ENCODE measurements at regions not wholly inside any gene's neighbourhood (a gene's known extent, or its start where the extent isn't known, plus 50 kb on each side); places are given as distances from the start of the nearest gene placed in this dataset.

- no peak for DNase-seq (ENCODE audit: low read depth)
Observed at GRCh38 chr7:36010656-36011587, 142.1 kb upstream of the EEPD1 start.

GRCh38 chr7:36011588-36011965 is 141.5 kb upstream of the EEPD1 start:
- DNase-seq (ENCODE audit: low read depth) = no peak

- no peak for DNase-seq (ENCODE audit: low read depth)
Observed at GRCh38 chr7:36013246-36014014, 139.6 kb upstream of the EEPD1 start.

DNA sequence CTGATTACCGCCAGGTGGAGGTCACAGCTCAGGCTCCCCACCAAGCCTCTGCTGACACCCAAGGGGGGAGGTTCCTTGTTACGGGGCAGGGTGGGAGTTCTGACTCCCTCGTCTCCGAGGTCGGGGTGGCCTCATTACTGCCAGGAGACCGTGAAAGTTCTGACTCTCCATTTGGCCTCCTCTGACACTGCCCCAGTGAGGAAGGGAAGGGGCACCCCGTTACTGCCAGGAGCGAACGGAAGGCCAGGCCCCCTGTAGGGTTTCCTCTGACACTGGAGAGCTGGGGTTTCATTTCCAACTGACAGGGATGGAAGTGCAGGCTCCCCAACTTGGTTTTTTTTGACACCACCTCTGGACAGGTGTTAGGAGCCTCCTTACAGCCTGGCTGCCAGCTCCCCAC is 138.1 kb upstream of the EEPD1 start:
- DNase-seq (ENCODE audit: low read depth) = no peak

DNA sequence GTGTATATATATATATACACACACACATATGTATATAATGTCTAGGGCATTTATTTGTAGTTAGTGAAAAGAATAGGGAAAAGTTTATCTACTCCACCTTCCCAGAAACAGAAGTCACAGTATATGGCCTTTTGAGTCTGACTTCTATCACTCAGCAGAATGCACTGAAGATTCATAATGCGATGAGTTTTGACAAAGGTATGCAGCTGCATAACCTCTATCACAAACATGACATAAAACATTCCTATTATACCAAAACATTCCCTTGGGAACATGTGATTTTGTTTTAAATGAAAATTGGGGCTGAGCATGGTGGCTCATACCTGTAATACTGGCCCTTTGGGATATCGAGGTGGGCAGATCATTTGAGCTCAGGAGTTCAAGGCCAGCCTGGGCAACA is 137.3 kb upstream of the EEPD1 start:
- DNase-seq (ENCODE audit: low read depth) = no peak

- DNase-seq (ENCODE audit: low read depth) = no peak
Observed at GRCh38 chr7:36016648-36017047, 136.4 kb upstream of the EEPD1 start.

- DNase-seq (ENCODE audit: low read depth) = no peak
Observed at GRCh38 chr7:36017111-36017510, 135.9 kb upstream of the EEPD1 start.

DNA sequence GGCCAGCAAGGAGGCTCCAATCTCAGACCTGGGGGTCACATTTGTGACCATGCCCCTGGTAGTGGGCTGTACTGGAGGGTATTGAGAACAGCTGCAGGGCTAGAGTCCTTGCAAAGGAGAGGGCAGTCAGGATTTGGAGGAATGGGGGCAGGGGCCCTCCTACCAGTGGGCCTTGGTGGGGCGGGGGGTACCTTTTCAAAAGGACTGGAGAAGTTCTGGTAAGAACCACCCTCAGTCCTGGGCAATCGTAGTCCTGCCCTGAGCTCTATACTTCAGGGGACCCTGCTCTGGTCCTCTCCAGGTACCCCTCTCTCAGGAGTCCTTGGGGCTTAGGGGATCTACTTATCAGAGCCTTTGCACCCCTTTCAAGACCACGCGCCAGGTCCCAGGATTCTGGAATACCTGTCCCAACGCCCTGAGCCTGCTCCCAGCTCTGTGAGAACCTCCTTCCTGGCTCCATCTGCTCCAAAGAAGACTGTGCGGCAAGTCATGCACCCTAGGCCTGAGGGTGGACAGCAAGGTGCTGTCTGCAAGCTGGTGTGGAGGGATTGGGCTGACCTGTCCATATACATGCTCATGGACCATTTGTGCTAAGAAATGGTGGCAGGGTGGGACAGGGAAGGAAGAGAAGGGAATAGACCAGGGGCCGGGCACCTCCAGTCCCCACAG is 134.1 kb upstream of the EEPD1 start:
- no peak for DNase-seq (ENCODE audit: low read depth)

GRCh38 chr7:36019538-36019937 is 133.5 kb upstream of the EEPD1 start:
- no peak for DNase-seq (ENCODE audit: low read depth)

- DNase-seq (ENCODE audit: low read depth) = no peak
Observed at GRCh38 chr7:36019980-36020379, 133.1 kb upstream of the EEPD1 start.

DNA sequence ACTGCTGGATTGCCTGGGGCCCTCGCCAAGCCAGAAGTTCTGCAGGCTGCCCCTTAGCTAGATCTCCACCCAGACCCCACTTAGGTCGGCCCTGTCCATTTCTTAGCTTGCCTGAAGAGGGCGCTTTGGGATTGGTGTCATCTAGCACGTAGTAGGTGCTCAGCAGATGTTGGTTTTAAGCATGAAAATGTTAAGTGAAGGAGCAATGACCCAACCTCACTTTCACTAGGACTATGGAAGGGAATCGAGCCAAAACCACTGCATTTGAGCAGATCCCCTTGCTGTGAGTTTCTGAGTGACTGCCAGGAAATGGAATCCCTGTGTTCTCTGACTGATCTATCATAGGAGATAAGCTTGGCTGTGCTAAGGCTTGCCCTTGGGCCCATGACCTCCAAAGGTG is 131.7 kb upstream of the EEPD1 start:
- no peak for DNase-seq (ENCODE audit: low read depth)

- no peak for DNase-seq (ENCODE audit: low read depth)
Observed at GRCh38 chr7:36021917-36022550, 131.0 kb upstream of the EEPD1 start.

- DNase-seq (ENCODE audit: low read depth) = no peak
Observed at GRCh38 chr7:36023033-36023560, 130.0 kb upstream of the EEPD1 start.

- no peak for DNase-seq (ENCODE audit: low read depth)
Observed at GRCh38 chr7:36025190-36025589, 127.9 kb upstream of the EEPD1 start.

DNA sequence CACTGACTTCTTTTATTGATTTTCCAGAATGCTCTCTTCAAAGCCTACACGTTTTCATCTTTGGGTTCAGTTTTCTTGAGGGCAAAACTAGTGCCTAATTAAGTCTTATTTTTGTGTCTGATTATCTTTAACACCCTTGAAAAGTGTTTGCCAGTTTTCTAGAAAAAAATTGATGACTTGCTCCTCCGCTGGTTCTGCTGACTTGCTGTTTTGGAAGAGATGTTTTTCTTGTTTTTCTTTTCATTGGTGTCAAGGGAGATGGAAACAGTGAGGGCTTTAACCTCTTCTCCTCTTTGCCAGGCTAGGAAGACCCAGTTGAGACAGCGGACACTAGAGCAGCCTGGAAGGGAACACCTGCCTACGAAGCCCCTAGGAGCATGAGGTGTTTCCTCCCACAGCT is 123.7 kb upstream of the EEPD1 start:
- DNase-seq (ENCODE audit: low read depth) = no peak

DNA sequence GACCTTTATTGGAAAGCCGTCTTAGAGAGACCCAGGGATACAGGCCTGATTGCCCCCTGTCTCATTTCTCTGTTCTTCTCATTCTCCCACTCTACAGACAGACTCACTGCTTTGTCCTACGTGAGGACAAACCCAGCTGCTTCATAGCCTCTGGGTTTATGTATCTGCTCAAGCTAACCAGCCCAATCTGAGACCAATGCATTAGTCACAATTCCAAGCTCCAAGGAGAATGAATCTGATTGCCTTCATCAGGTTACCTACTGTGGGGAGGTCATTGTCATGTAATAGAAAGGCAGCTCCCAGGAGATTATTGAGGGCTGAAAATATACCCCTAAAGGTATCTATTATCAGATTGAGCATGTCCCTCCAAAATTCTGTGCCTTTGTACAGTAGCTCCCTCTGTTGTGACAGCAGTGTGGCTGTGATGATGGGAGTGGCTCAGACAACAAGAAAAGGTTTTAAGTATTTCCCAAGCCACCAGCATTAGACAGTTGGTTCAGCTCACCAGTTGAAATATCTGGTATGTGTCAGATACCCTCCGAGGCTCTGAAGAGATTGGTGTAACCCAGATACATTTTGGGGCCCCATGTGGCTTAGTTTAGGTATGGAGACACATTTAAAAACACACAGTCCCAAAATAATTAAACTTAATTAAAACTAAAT is 123.1 kb upstream of the EEPD1 start:
- no peak for DNase-seq (ENCODE audit: low read depth)

DNA sequence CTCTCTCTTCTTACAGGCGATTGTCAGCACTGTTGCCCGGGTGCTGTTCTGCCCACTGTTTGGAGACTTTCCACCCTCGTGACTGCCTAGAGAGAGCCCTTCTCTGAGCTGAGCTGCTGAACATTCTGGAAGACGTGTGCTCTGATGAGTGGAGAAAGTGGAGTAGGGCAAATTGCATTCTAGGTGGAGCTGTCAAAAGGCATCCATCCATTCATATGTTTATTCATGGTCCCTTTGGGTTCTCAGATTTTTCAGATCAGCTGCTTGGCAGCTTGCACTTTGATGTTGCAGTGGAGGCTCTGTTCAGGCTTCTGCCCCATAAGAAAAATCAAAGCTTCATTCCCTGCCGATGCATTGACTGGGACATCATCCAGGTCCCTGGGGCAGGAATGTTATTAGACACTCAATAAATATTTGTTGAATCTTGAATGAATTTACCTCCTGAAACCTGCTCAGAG is 120.7 kb upstream of the EEPD1 start:
- no peak for DNase-seq (ENCODE audit: low read depth)

- no peak for DNase-seq (ENCODE audit: low read depth)
Observed at GRCh38 chr7:36034020-36034419, 119.0 kb upstream of the EEPD1 start.

DNA sequence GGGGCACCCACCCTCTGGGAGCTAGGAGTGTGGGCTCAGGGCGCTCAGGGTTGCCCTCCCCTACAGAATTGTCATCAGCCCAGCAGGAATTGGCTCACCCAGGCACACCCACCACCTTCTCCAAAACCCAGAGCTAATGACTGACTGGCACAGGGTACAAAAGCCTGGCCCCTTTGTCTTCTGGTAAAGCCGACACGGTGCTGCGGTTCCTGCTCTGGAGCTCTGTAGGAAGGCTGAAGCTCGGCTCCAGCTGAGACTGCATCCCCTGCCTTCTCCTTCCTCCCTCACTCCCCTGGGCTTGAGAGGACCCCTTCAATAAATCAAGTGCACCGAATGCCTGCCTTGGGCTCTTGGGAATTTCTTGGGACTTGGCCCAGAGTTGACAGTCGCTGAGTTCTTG is 117.9 kb upstream of the EEPD1 start:
- no peak for DNase-seq (ENCODE audit: low read depth)

GRCh38 chr7:36036590-36036989 is 116.5 kb upstream of the EEPD1 start:
- no peak for DNase-seq (ENCODE audit: low read depth)

- DNase-seq (ENCODE audit: low read depth) = no peak
Observed at GRCh38 chr7:36037121-36037662, 115.9 kb upstream of the EEPD1 start.

All from activated T-helper 9 cell treated with anti-CD3 and anti-CD28 coated beads, Interleukin-2, amount 50 U/mL, for 16 hours (primary cell).